Mesothelial cell of epicardium (in vitro differentiated cells): ENCODE measurements at regions not wholly inside any gene's neighbourhood (a gene's known extent, or its start where the extent isn't known, plus 50 kb on each side); places are given as distances from the start of the nearest gene placed in this dataset.
A peak's percentile ranks its signal among the peaks of the same experiment; 100 is the strongest.

Experiments used
- DNase-seq, 2 experiments: peaks; one replicate each; pipeline ENCODE4 v3.0.0; 2021; ENCODE audit warnings: low spot score in 2 of 2; ENCODE audit not compliant: unreplicated experiment in 2 of 2
- H3K27ac Mint-ChIP-seq: 2 replicates; pipeline ENCODE4 v1.8.0; 2021; ENCODE audit warnings: mixed read lengths
- H3K27me3 Mint-ChIP-seq: 2 replicates; pipeline ENCODE4 v1.8.0; 2021; ENCODE audit warnings: low read depth, mixed read lengths
- H3K36me3 Mint-ChIP-seq: 2 replicates; pipeline ENCODE4 v1.8.0; 2021; ENCODE audit warnings: mixed read lengths
- H3K4me1 Mint-ChIP-seq: 2 replicates; pipeline ENCODE4 v1.8.0; 2021; ENCODE audit warnings: mixed read lengths
- H3K4me3 Mint-ChIP-seq: 2 replicates; pipeline ENCODE4 v1.8.0; 2021; ENCODE audit warnings: mild to moderate bottlenecking, moderate library complexity, mixed read lengths
- H3K9me3 Mint-ChIP-seq: 2 replicates; pipeline ENCODE4 v1.8.0; 2021; ENCODE audit warnings: mixed read lengths
- TF ChIP-seq, protein P1 (sequence below): fragments of 200-600 bp; sonication (generic); IDR thresholded peaks from one replicate; pipeline ENCODE4 v1.5.0; 2021; ENCODE audit warnings: antibody characterized with exemption; ENCODE audit not compliant: unreplicated experiment

DNA sequence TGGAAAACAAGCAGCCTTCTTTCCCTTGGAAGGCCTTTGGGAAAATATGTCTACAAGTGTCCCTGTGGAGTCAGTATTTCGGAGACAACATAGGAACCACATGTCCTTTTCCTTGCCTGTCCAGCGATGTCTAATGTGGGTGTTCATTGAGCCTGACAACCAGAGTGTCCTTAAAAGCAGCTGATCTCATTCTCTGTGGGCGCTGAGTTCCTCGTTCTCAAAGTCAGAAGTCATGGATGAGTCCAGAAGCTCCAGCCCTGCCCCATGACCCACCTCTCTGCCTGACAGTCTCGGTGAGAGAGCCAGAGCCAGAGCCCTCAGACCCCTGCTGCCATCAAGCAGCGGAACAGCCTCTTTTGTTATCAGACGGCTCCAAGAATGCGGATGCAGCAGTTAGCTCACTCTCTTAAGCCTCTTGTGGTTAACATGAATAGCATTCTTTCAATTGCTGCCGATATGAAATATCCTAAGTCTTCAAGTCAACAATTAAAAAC, 329.2 kb downstream of the TGFB2 start:
- H3K4me1 Mint-ChIP-seq, result peaks cover 26% of the 10 kb centered on the region
- H3K9me3 Mint-ChIP-seq, result peaks cover 5% of the 10 kb centered on the region
- DNase-seq, result peak; percentile 37 to 55
- H3K27me3 Mint-ChIP-seq, result no peaks in the 10 kb centered on the region
- no peaks in the 10 kb centered on the region for H3K36me3 Mint-ChIP-seq
- peak overlapping the region; percentile 91 for H3K27ac Mint-ChIP-seq
- H3K4me3 Mint-ChIP-seq, result peak overlapping the region; percentile 22
- TF ChIP-seq, protein P1, sequence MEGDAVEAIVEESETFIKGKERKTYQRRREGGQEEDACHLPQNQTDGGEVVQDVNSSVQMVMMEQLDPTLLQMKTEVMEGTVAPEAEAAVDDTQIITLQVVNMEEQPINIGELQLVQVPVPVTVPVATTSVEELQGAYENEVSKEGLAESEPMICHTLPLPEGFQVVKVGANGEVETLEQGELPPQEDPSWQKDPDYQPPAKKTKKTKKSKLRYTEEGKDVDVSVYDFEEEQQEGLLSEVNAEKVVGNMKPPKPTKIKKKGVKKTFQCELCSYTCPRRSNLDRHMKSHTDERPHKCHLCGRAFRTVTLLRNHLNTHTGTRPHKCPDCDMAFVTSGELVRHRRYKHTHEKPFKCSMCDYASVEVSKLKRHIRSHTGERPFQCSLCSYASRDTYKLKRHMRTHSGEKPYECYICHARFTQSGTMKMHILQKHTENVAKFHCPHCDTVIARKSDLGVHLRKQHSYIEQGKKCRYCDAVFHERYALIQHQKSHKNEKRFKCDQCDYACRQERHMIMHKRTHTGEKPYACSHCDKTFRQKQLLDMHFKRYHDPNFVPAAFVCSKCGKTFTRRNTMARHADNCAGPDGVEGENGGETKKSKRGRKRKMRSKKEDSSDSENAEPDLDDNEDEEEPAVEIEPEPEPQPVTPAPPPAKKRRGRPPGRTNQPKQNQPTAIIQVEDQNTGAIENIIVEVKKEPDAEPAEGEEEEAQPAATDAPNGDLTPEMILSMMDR, result no peak

DNA sequence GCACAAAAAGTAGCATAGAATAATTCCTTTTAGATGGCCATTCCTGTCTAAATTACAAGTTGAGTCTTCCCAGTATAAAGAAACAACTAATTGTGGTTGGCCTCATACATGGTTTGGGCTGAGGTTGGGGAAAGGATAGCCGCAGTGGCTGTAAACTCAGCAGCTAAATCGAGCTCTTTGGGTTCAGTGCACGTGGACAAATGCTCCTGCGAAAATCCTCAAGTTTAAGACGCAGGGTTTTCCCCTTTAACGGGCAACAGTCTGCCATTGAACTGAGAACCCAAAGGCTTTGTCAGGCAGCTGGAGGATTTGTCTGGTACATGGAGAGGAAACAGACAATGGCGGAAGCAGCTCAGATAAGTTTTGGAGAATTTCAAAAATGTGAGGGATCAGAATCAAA, 331.9 kb downstream of the TGFB2 start:
- TF ChIP-seq, protein P1, result no peak
- no peaks in the 10 kb centered on the region for H3K27me3 Mint-ChIP-seq
- no peak overlapping the region for H3K27ac Mint-ChIP-seq
- peaks cover 12% of the 10 kb centered on the region for H3K9me3 Mint-ChIP-seq
- H3K36me3 Mint-ChIP-seq, result no peaks in the 10 kb centered on the region
- peaks cover 18% of the 10 kb centered on the region for H3K4me1 Mint-ChIP-seq
- no peak overlapping the region for H3K4me3 Mint-ChIP-seq
- no peak for DNase-seq

DNA sequence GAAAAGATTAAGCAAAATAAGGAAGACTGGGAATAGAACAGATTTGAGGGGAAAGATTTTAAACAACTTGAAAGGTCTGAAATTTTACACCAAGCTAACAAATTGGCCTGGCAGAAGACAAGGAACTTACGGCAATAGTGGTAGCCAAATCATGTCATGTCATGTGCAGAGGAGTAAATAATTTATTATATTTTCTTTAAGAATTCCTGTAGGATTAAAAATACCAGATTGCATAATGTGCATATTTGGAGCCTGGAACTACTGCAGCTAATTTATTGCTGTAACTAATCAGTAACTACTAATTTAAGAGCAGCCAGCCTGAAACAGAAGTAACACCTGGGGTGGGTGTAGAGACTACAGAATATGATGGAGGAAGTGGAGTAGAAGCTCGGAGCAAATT, 334.3 kb downstream of the TGFB2 start:
- Mint-ChIP-seq H3K9me3 (peaks cover 14% of the 10 kb centered on the region), H3K27me3 (no peaks in the 10 kb centered on the region), H3K36me3 (no peaks in the 10 kb centered on the region), H3K4me3 (no peak overlapping the region), H3K27ac (no peak overlapping the region), H3K4me1 (peaks cover 10% of the 10 kb centered on the region)
- TF ChIP-seq, protein P1, result no peak
- no peak for DNase-seq

DNA sequence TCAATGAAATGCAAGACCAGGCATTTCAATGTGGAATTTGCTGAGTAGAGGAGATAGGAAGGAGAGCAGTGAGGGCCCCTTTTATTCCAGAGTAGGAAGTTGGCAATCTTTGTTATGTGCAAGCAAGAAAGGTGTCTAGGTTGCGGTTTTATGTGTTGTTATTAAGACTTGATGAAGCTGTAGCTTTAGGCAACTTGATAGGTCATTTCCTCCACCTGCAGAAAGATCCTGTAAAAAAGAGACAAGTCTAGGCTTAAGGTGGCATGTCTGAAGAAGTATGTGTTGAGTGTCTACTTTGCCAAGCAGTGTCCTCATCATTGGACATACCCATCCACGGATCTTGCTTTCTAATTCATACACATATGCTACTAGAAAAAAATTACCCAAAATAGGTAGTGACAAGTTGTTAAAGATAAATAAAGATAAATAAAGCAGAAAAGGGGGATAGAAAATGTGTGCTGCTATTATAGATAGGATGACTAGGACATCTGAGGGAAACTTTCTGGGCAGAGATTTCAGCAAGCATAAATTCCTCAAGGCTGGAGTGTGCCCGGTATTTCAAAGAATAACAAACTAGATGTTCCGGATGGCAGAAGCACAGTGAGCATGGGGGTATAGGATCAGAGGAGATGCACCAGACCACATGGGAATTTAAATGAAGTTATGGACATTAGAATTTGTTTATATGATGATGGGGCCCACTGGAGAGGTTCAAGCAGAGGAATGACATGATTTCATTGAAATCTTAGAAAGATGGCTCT, 335.0 kb downstream of the TGFB2 start:
- peaks cover 14% of the 10 kb centered on the region for H3K9me3 Mint-ChIP-seq
- H3K27ac Mint-ChIP-seq, result no peak overlapping the region
- DNase-seq, result no peak
- TF ChIP-seq, protein P1, result no peak
- H3K4me1 Mint-ChIP-seq, result peaks cover 6% of the 10 kb centered on the region
- no peaks in the 10 kb centered on the region for H3K36me3 Mint-ChIP-seq
- no peaks in the 10 kb centered on the region for H3K27me3 Mint-ChIP-seq
- H3K4me3 Mint-ChIP-seq, result no peak overlapping the region

DNA sequence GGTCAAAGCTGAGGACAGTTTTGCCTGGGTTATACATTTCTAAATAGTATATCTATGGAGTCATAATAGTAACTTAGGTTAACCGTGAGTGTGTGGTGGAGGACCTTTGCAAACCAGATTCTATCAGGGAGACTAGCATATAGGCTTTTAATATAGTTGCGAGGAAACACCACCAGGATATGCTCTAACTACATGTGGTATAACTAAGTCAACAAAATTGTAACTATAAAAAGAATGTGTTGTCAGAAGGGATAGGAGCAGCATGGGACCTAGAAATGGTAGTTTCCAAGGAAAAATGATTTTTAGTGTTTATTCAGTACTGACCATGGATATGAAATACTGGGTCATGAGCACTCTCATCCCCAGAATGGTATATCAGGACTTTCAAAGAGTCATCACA, 338.1 kb downstream of the TGFB2 start:
- DNase-seq, result no peak
- Mint-ChIP-seq H3K4me3 (no peak overlapping the region), H3K4me1 (no peaks in the 10 kb centered on the region), H3K27ac (no peak overlapping the region), H3K36me3 (no peaks in the 10 kb centered on the region), H3K9me3 (peaks cover 17% of the 10 kb centered on the region), H3K27me3 (no peaks in the 10 kb centered on the region)
- TF ChIP-seq, protein P1, result no peak

DNA sequence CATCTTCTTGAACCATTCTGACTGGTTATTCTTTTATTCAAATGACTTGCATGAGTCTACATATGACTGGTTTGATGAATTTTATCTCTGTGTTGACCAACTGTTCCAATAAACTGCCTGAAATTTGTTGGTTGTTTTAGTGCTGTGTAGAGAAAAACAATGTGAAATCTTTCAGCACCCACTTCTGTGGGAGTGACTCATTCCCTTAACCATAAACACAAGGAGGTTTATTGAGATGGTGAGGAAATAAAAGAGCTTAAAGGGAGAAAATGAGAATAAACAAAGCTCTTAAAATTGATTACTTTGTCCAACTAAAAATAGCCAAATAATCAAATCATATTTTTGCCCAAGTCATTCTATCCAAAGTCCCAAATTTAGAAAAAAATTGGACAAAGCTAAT, 341.1 kb downstream of the TGFB2 start:
- TF ChIP-seq, protein P1, result no peak
- no peaks in the 10 kb centered on the region for H3K36me3 Mint-ChIP-seq
- H3K4me3 Mint-ChIP-seq, result no peak overlapping the region
- no peaks in the 10 kb centered on the region for H3K27me3 Mint-ChIP-seq
- peaks cover 18% of the 10 kb centered on the region for H3K9me3 Mint-ChIP-seq
- H3K27ac Mint-ChIP-seq, result no peak overlapping the region
- no peaks in the 10 kb centered on the region for H3K4me1 Mint-ChIP-seq
- DNase-seq, result no peak
